Peyer's patch (tissue), 4 donors: ENCODE measurements at regions not wholly inside any gene's neighbourhood (a gene's known extent, or its start where the extent isn't known, plus 50 kb on each side); places are given as distances from the start of the nearest gene placed in this dataset.

Source experiments
- DNase-seq, 3 donors: peaks; one replicate each; pipeline ENCODE4 v3.0.0-alpha.2; 2017 to 2019
- H3K27ac ChIP-seq, 4 donors: fragments of 200-600 bp; sonication (generic); one replicate each; pipeline ENCODE4 v1.5.1; 2016 to 2019
- H3K27me3 ChIP-seq, 2 donors: fragments of 200-600 bp; sonication (generic); one replicate each; pipeline ENCODE4 v1.5.1; 2019
- H3K36me3 ChIP-seq, 3 donors: fragments of 200-600 bp; sonication (generic); one replicate each; pipeline ENCODE4 v1.5.1; 2016 to 2019
- H3K4me1 ChIP-seq, 4 donors: fragments of 200-600 bp; sonication (generic); one replicate each; pipeline ENCODE4 v1.5.1; 2016 to 2019
- H3K4me3 ChIP-seq, 4 donors: fragments of 200-600 bp; sonication (generic); 1 replicate in 3 of 4; 2 replicates in 1 of 4; pipeline ENCODE4 v1.5.1; 2016 to 2019; ENCODE audit warnings: mild to moderate bottlenecking in 1 of 4
- H3K9me3 ChIP-seq, 4 donors: fragments of 200-600 bp; sonication (generic); one replicate each; pipeline ENCODE4 v1.5.1; 2016 to 2019; ENCODE audit warnings: mild to moderate bottlenecking in 1 of 4
- POLR2A ChIP-seq, 2 donors: fragments of 450-650 bp; IDR thresholded peaks; one replicate each; pipeline ENCODE4 v1.5.1; 2017; ENCODE audit warnings: antibody characterized with exemption in 2 of 2, mild to moderate bottlenecking in 2 of 2, moderate library complexity in 2 of 2
- TF ChIP-seq, protein P1 (sequence below), 6 experiments: fragments of 450-650 bp in 4 of 6; fragments of 200-600 bp in 2 of 6; sonication (generic) in 1 of 6; IDR thresholded peaks; one replicate each; pipeline ENCODE4 v1.5.1; 2017 to 2019; ENCODE audit warnings: antibody characterized with exemption in 6 of 6, mild to moderate bottlenecking in 3 of 6, moderate library complexity in 1 of 6

GRCh38 chr13:85254641-85255040, 544.6 kb downstream of the SLITRK6 start:
- no peak overlapping the region for H3K4me3 ChIP-seq
- no peaks in the 10 kb centered on the region for H3K36me3 ChIP-seq
- H3K27ac ChIP-seq = no peak overlapping the region
- TF ChIP-seq POLR2A (IDR thresholded peaks at IDR 0.05) = no peak
- TF ChIP-seq, protein P1, sequence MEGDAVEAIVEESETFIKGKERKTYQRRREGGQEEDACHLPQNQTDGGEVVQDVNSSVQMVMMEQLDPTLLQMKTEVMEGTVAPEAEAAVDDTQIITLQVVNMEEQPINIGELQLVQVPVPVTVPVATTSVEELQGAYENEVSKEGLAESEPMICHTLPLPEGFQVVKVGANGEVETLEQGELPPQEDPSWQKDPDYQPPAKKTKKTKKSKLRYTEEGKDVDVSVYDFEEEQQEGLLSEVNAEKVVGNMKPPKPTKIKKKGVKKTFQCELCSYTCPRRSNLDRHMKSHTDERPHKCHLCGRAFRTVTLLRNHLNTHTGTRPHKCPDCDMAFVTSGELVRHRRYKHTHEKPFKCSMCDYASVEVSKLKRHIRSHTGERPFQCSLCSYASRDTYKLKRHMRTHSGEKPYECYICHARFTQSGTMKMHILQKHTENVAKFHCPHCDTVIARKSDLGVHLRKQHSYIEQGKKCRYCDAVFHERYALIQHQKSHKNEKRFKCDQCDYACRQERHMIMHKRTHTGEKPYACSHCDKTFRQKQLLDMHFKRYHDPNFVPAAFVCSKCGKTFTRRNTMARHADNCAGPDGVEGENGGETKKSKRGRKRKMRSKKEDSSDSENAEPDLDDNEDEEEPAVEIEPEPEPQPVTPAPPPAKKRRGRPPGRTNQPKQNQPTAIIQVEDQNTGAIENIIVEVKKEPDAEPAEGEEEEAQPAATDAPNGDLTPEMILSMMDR (IDR thresholded peaks at IDR 0.05) = no peak
- no peaks in the 10 kb centered on the region for H3K27me3 ChIP-seq
- DNase-seq = no peak
- no peaks in the 10 kb centered on the region for H3K4me1 ChIP-seq
- H3K9me3 ChIP-seq = no peaks in the 10 kb centered on the region

DNA sequence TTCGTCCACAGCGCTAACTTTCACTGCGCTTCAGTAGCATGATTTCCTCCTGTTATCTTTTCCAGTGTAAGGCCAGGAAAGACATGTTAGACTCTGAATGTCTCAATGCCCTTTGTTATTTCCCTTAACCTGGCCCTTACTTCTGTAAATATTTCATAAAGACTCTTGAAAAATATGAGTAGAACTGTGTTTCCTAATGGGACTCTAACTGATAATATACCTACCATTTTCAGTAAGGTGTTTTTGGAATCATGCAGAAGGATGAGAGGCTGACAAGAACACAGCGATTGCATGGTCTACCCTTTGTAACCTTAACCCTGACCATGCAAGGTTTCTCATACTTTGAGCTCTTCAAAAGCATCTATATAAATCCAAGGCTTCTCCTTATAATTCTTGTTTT, 550.1 kb downstream of the SLITRK6 start:
- Histone ChIP-seq H3K27ac (no peak overlapping the region), H3K9me3 (no peaks in the 10 kb centered on the region), H3K4me3 (no peak overlapping the region), H3K27me3 (no peaks in the 10 kb centered on the region), H3K36me3 (no peaks in the 10 kb centered on the region), H3K4me1 (no peaks in the 10 kb centered on the region)
- no peak for TF ChIP-seq POLR2A (IDR thresholded peaks at IDR 0.05)
- TF ChIP-seq, protein P1 (IDR thresholded peaks at IDR 0.05) = no peak
- no peak for DNase-seq

GRCh38 chr13:85247780-85248179, 551.4 kb downstream of the SLITRK6 start:
- no peak overlapping the region for H3K27ac ChIP-seq
- no peaks in the 10 kb centered on the region for H3K4me1 ChIP-seq
- H3K4me3 ChIP-seq = no peak overlapping the region
- no peaks in the 10 kb centered on the region for H3K27me3 ChIP-seq
- no peaks in the 10 kb centered on the region for H3K36me3 ChIP-seq
- TF ChIP-seq, protein P1 (IDR thresholded peaks at IDR 0.05) = no peak
- TF ChIP-seq POLR2A (IDR thresholded peaks at IDR 0.05) = no peak
- no peaks in the 10 kb centered on the region for H3K9me3 ChIP-seq
- DNase-seq = no peak

- H3K36me3 ChIP-seq = no peaks in the 10 kb centered on the region
- no peak overlapping the region for H3K27ac ChIP-seq
- DNase-seq = no peak
- no peaks in the 10 kb centered on the region for H3K9me3 ChIP-seq
- H3K27me3 ChIP-seq = no peaks in the 10 kb centered on the region
- no peak overlapping the region for H3K4me3 ChIP-seq
- H3K4me1 ChIP-seq = no peaks in the 10 kb centered on the region
- TF ChIP-seq, protein P1 (IDR thresholded peaks at IDR 0.05) = no peak
- TF ChIP-seq POLR2A (IDR thresholded peaks at IDR 0.05) = no peak
Measured at GRCh38 chr13:85243831-85244230, 555.4 kb downstream of the SLITRK6 start.

- Histone ChIP-seq H3K27me3 (no peaks in the 10 kb centered on the region), H3K9me3 (no peaks in the 10 kb centered on the region), H3K36me3 (no peaks in the 10 kb centered on the region), H3K27ac (no peak overlapping the region), H3K4me1 (no peaks in the 10 kb centered on the region), H3K4me3 (no peak overlapping the region)
- TF ChIP-seq, protein P1 (IDR thresholded peaks at IDR 0.05) = no peak
- no peak for TF ChIP-seq POLR2A (IDR thresholded peaks at IDR 0.05)
- DNase-seq = no peak
Measured at GRCh38 chr13:85241060-85241459, 558.2 kb downstream of the SLITRK6 start.

GRCh38 chr13:85236413-85236812, 562.8 kb downstream of the SLITRK6 start:
- Histone ChIP-seq H3K4me1 (no peaks in the 10 kb centered on the region), H3K9me3 (no peaks in the 10 kb centered on the region), H3K4me3 (no peak overlapping the region), H3K36me3 (no peaks in the 10 kb centered on the region), H3K27me3 (no peaks in the 10 kb centered on the region), H3K27ac (no peak overlapping the region)
- no peak for DNase-seq
- TF ChIP-seq POLR2A (IDR thresholded peaks at IDR 0.05) = no peak
- TF ChIP-seq, protein P1 (IDR thresholded peaks at IDR 0.05) = no peak
